MM.1S (cell line): ENCODE measurements at regions not wholly inside any gene's neighbourhood (a gene's known extent, or its start where the extent isn't known, plus 50 kb on each side); places are given as distances from the start of the nearest gene placed in this dataset.

ENCODE experiments used
- DNase-seq: peaks from one replicate; pipeline ENCODE4 v3.0.0-alpha.2; 2015
- H2AFZ ChIP-seq: fragments of 300-600 bp; sonication (generic); 2 replicates; pipeline ENCODE4 v1.6.0; 2016; ENCODE audit warnings: antibody characterized with exemption, low read length
- H3F3A ChIP-seq: fragments of 300-600 bp; sonication (generic); 2 replicates; pipeline ENCODE4 v1.6.1; 2016; ENCODE audit warnings: mild to moderate bottlenecking, antibody characterized with exemption, low read length, moderate library complexity, mixed read lengths; ENCODE audit not compliant: insufficient read depth
- H3K27ac ChIP-seq: fragments of 300-600 bp; sonication (generic); 2 replicates; pipeline ENCODE4 v1.5.1; 2016; ENCODE audit warnings: mild to moderate bottlenecking, low read length
- H3K27me3 ChIP-seq: fragments of 300-600 bp; sonication (generic); replicated peaks from 2 replicates; pipeline ENCODE4 v1.6.0; 2016; ENCODE audit warnings: low read length; ENCODE audit not compliant: insufficient read depth
- H3K36me3 ChIP-seq: fragments of 300-600 bp; sonication (generic); replicated peaks from 2 replicates; pipeline ENCODE4 v1.6.1; 2016; ENCODE audit warnings: mild to moderate bottlenecking, low read length, mixed read lengths; ENCODE audit not compliant: insufficient read depth
- H3K4me1 ChIP-seq: fragments of 300-600 bp; sonication (generic); 2 replicates; pipeline ENCODE4 v1.6.1; 2016; ENCODE audit warnings: low read length, mixed read lengths
- H3K4me2 ChIP-seq: fragments of 300-600 bp; sonication (generic); 2 replicates; pipeline ENCODE4 v1.6.0; 2016; ENCODE audit warnings: low read depth, low read length
- H3K4me3 ChIP-seq: fragments of 300-600 bp; sonication (generic); 2 replicates; pipeline ENCODE4 v1.5.1; 2016; ENCODE audit warnings: low read length, mixed read lengths
- H3K79me2 ChIP-seq: fragments of 300-600 bp; sonication (generic); 2 replicates; pipeline ENCODE4 v1.6.1; 2016; ENCODE audit warnings: mixed run types, low read length, mixed read lengths
- H3K9ac ChIP-seq: fragments of 300-600 bp; sonication (generic); 2 replicates; pipeline ENCODE4 v1.6.1; 2016; ENCODE audit warnings: low read length, mixed read lengths
- H3K9me2 ChIP-seq: fragments of 300-600 bp; sonication (generic); replicated peaks from 2 replicates; pipeline ENCODE4 v1.6.1; 2016; ENCODE audit warnings: mild to moderate bottlenecking, low read length, mixed read lengths; ENCODE audit not compliant: insufficient read depth
- H3K9me3 ChIP-seq: fragments of 300-600 bp; sonication (generic); replicated peaks from 2 replicates; pipeline ENCODE4 v1.6.1; 2016; ENCODE audit warnings: mild to moderate bottlenecking, low read length, mixed read lengths; ENCODE audit not compliant: insufficient read depth
- H4K20me1 ChIP-seq: fragments of 300-600 bp; sonication (generic); 2 replicates; pipeline ENCODE4 v1.6.1; 2016; ENCODE audit warnings: mild to moderate bottlenecking, low read length, moderate library complexity, mixed read lengths; ENCODE audit not compliant: insufficient read depth
- CTCF ChIP-seq: fragments of 300-600 bp; sonication (generic); IDR thresholded peaks from 2 replicates; pipeline ENCODE4 v1.5.1; 2016; ENCODE audit warnings: antibody characterized with exemption, low read length, mixed read lengths
- EZH2 ChIP-seq: fragments of 300-600 bp; sonication (generic); optimal IDR thresholded peaks from 2 replicates; pipeline ENCODE3; 2017; ENCODE audit warnings: low read depth, mild to moderate bottlenecking, antibody characterized with exemption, low read length, mixed read lengths
- EZH2phosphoT487 ChIP-seq: fragments of 300-600 bp; sonication (generic); IDR thresholded peaks from 2 replicates; pipeline ENCODE4 v1.6.1; 2018; ENCODE audit warnings: antibody characterized with exemption, low read length

GRCh38 chr3:21934591-21934990 lies 183.6 kb upstream of the ZNF385D start:
- H2AFZ ChIP-seq = no peak overlapping the region

GRCh38 chr3:21936207-21936606 lies 185.2 kb upstream of the ZNF385D start:
- Histone ChIP-seq H3K4me3 (no peak overlapping the region), H3K79me2 (no peaks in the 10 kb centered on the region), H3K9me2 (no peaks in the 10 kb centered on the region), H3K9ac (no peak overlapping the region), H2AFZ (no peak overlapping the region), H3K27me3 (no peaks in the 10 kb centered on the region), H3K4me2 (no peak overlapping the region), H3K9me3 (no peaks in the 10 kb centered on the region), H3K27ac (no peak overlapping the region), H3K4me1 (no peaks in the 10 kb centered on the region), H3K36me3 (no peaks in the 10 kb centered on the region), H4K20me1 (no peaks in the 10 kb centered on the region), H3F3A (no peaks in the 10 kb centered on the region)
- TF ChIP-seq CTCF (no peak), EZH2phosphoT487 (no peak), EZH2 (no peak)
- DNase-seq = no peak

More at GRCh38 chr3:21934591-21934990, 183.6 kb upstream of the ZNF385D start:
- no peaks in the 10 kb centered on the region for H3K9me3 ChIP-seq
- no peak overlapping the region for H3K4me2 ChIP-seq
- H3K4me1 ChIP-seq = no peaks in the 10 kb centered on the region
- no peak overlapping the region for H3K27ac ChIP-seq
- H3K79me2 ChIP-seq = no peaks in the 10 kb centered on the region
- H3K9me2 ChIP-seq = no peaks in the 10 kb centered on the region
- no peaks in the 10 kb centered on the region for H3F3A ChIP-seq
- DNase-seq = no peak
- no peaks in the 10 kb centered on the region for H3K36me3 ChIP-seq
- no peak overlapping the region for H3K9ac ChIP-seq
- no peaks in the 10 kb centered on the region for H4K20me1 ChIP-seq
- no peaks in the 10 kb centered on the region for H3K27me3 ChIP-seq
- H3K4me3 ChIP-seq = no peak overlapping the region
- TF ChIP-seq EZH2phosphoT487 (no peak), CTCF (no peak), EZH2 (no peak)

- TF ChIP-seq CTCF = no peak
- no peak for TF ChIP-seq EZH2
- TF ChIP-seq EZH2phosphoT487 = no peak
- H3K4me3 ChIP-seq = no peak overlapping the region
- H3K9me2 ChIP-seq = no peaks in the 10 kb centered on the region
- no peaks in the 10 kb centered on the region for H3K27me3 ChIP-seq
- no peak overlapping the region for H3K27ac ChIP-seq
- H3K36me3 ChIP-seq = no peaks in the 10 kb centered on the region
- H3K79me2 ChIP-seq = no peaks in the 10 kb centered on the region
- H3K9ac ChIP-seq = no peak overlapping the region
- H3K4me1 ChIP-seq = no peaks in the 10 kb centered on the region
- no peaks in the 10 kb centered on the region for H3K9me3 ChIP-seq
- H3F3A ChIP-seq = no peaks in the 10 kb centered on the region
- no peaks in the 10 kb centered on the region for H4K20me1 ChIP-seq
- no peak for DNase-seq
- no peak overlapping the region for H3K4me2 ChIP-seq
- no peak overlapping the region for H2AFZ ChIP-seq
Observed at GRCh38 chr3:21938267-21938681, 187.3 kb upstream of the ZNF385D start.

- Histone ChIP-seq H2AFZ (no peak overlapping the region), H3K4me1 (no peaks in the 10 kb centered on the region), H3K79me2 (no peaks in the 10 kb centered on the region), H3K27ac (no peak overlapping the region), H3K9ac (no peak overlapping the region), H4K20me1 (no peaks in the 10 kb centered on the region), H3K27me3 (no peaks in the 10 kb centered on the region), H3K9me3 (no peaks in the 10 kb centered on the region), H3K9me2 (no peaks in the 10 kb centered on the region), H3K4me2 (no peak overlapping the region), H3K36me3 (no peaks in the 10 kb centered on the region), H3F3A (no peaks in the 10 kb centered on the region), H3K4me3 (no peak overlapping the region)
- TF ChIP-seq EZH2 (no peak), EZH2phosphoT487 (no peak), CTCF (no peak)
- no peak for DNase-seq
Observed at GRCh38 chr3:21942328-21942727, 191.3 kb upstream of the ZNF385D start.
